ENCODE measurements at regions not wholly inside any gene's neighbourhood (a gene's known extent, or its start where the extent isn't known, plus 50 kb on each side); places are given as distances from the start of the nearest gene placed in this dataset.

DNA sequence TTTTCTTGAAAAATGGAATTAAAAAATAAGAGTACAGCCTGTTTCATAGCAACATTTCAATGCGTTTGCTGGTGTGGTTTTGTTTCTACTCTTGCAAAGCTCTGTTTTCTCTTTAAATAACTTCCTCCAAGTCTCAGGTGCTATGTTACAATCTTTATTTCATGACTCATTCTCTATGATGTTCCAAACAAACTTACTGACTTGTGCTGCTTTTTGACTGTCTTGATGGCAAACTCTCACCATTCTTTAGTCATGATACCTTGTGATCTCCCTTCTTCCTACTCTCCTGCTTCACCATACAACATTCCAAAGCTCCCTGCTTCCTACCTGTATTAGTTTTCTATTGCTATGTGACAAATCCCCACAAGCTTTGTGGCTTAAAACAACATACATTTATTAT is 166.1 kb downstream of the C11orf91 start:
- no peaks in the 10 kb centered on the region for H3K9me3 ChIP-seq
- WGBS: 85% methylated on average over 1 of the region's 1 CpG
- peaks cover 7% of the 10 kb centered on the region for H3K27me3 ChIP-seq
- no peak overlapping the region for H3K27ac ChIP-seq
- TF ChIP-seq EP300 (IDR thresholded peaks at IDR 0.05): no peak
- no peak for TF ChIP-seq POLR2AphosphoS5 (IDR thresholded peaks at IDR 0.05)
- TF ChIP-seq, protein P1, sequence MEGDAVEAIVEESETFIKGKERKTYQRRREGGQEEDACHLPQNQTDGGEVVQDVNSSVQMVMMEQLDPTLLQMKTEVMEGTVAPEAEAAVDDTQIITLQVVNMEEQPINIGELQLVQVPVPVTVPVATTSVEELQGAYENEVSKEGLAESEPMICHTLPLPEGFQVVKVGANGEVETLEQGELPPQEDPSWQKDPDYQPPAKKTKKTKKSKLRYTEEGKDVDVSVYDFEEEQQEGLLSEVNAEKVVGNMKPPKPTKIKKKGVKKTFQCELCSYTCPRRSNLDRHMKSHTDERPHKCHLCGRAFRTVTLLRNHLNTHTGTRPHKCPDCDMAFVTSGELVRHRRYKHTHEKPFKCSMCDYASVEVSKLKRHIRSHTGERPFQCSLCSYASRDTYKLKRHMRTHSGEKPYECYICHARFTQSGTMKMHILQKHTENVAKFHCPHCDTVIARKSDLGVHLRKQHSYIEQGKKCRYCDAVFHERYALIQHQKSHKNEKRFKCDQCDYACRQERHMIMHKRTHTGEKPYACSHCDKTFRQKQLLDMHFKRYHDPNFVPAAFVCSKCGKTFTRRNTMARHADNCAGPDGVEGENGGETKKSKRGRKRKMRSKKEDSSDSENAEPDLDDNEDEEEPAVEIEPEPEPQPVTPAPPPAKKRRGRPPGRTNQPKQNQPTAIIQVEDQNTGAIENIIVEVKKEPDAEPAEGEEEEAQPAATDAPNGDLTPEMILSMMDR (IDR thresholded peaks at IDR 0.05): no peak
- DNase-seq (ENCODE audit: low spot score in 2 of 2): no peak
- H3K4me1 ChIP-seq: no peaks in the 10 kb centered on the region
- no peak overlapping the region for H3K4me3 ChIP-seq
- no peaks in the 10 kb centered on the region for H3K36me3 ChIP-seq

DNA sequence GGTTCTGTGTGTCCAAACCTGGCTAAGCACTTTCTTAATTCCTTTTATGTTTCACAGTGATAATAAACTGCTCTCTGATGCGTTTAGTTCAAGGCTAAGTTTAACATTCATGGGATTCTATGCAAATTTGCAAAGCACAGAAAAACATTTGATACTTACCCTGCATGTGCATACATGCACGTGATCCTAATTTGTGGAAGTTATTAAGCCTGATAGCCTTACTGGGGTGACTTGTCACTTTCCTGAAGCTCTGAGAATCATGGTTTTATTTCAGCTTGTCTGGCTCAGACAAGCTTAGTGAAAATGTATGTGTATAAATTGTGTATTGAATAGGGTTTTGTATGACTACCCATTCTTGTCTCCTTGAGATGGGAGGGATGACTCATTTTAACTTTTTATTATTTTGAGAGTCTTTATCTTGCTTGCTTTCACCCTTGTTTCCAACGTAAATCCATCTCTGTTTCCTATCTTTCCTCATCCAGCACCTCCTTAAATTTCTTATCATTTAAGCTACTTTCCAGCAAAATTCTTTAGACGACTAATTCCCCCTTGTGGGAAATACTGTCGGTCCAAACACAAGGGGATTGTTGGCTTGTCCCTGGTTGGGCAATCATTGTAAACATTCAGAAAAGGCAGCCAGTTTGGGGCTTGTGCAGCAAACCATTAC is 167.1 kb downstream of the C11orf91 start:
- Histone ChIP-seq H3K9me3 (no peaks in the 10 kb centered on the region), H3K27me3 (peaks cover 7% of the 10 kb centered on the region), H3K4me1 (no peaks in the 10 kb centered on the region), H3K4me3 (no peak overlapping the region), H3K27ac (no peak overlapping the region), H3K36me3 (no peaks in the 10 kb centered on the region)
- TF ChIP-seq POLR2A (IDR thresholded peaks at IDR 0.05) (no peak), POLR2AphosphoS5 (IDR thresholded peaks at IDR 0.05) (no peak), EP300 (IDR thresholded peaks at IDR 0.05) (no peak)
- TF ChIP-seq, protein P1 (IDR thresholded peaks at IDR 0.05): no peak
- no peak for DNase-seq (ENCODE audit: low spot score in 2 of 2)
- WGBS: 50% methylated on average over 5 of the region's 5 CpGs

DNA sequence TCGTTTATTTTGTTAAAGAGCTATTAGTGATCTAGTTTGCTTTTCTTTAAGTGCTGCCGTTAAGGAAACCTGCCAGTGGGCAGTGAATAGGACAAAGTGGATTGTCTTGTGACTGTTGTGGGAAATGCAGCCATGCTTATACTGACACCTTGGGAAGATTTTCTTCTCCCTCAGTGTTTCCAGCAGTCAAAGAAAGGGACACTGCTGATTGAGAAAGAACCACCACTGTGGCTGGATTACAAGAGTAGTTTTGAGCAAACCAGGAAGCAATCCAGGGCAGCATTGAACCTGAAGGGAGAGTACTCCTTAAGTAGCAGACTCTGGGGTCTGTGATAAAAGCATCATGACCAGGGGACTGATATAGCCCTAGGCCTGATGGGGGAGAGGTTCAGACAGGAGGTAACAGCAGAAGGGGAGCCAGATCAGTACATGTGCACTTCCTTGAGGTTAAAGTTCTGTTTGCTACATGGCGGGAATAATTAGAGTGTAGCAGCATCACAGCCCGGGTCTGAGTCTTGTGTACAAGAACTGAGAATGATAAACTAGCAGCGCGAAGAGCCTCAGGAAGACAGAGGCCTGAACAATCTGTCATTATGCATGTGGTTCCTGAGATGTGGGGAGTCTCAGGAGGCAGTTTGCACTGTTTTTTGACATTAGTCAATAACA is 167.8 kb downstream of the C11orf91 start:
- peaks cover 7% of the 10 kb centered on the region for H3K27me3 ChIP-seq
- DNase-seq (ENCODE audit: low spot score in 2 of 2): no peak
- TF ChIP-seq, protein P1 (IDR thresholded peaks at IDR 0.05): no peak
- no peak for TF ChIP-seq POLR2AphosphoS5 (IDR thresholded peaks at IDR 0.05)
- TF ChIP-seq POLR2A (IDR thresholded peaks at IDR 0.05): no peak
- TF ChIP-seq EP300 (IDR thresholded peaks at IDR 0.05): no peak
- H3K4me1 ChIP-seq: no peaks in the 10 kb centered on the region
- 70% methylated on average over 6 of the region's 6 CpGs for WGBS
- no peaks in the 10 kb centered on the region for H3K9me3 ChIP-seq
- H3K27ac ChIP-seq: no peak overlapping the region
- no peaks in the 10 kb centered on the region for H3K36me3 ChIP-seq
- H3K4me3 ChIP-seq: no peak overlapping the region

DNA sequence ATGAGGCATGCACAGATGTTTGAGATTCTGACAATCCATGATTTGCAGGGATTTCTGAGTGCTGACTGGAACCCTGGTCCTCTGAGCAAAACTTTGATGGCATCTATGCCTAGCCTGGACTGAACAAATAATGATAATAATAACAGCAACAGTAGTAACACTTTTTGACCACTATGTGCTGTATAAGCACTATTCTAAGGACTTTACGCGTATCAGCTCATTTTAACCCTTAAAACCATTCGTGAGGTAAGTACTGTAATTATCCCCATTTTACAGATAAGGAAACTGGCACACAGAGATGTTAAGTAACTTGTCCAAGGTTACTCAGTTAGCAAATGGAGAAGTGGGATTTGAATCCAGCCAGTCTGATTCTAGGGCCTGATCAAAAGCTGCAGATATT is 168.4 kb downstream of the C11orf91 start:
- H3K36me3 ChIP-seq: no peaks in the 10 kb centered on the region
- TF ChIP-seq POLR2AphosphoS5 (IDR thresholded peaks at IDR 0.05) (no peak), POLR2A (IDR thresholded peaks at IDR 0.05) (no peak), EP300 (IDR thresholded peaks at IDR 0.05) (no peak)
- TF ChIP-seq, protein P1 (IDR thresholded peaks at IDR 0.05): no peak
- H3K27ac ChIP-seq: no peak overlapping the region
- H3K27me3 ChIP-seq: peaks cover 7% of the 10 kb centered on the region
- WGBS: 90% methylated on average over 3 of the region's 3 CpGs
- no peaks in the 10 kb centered on the region for H3K9me3 ChIP-seq
- H3K4me1 ChIP-seq: no peaks in the 10 kb centered on the region
- no peak overlapping the region for H3K4me3 ChIP-seq
- DNase-seq (ENCODE audit: low spot score in 2 of 2): no peak

DNA sequence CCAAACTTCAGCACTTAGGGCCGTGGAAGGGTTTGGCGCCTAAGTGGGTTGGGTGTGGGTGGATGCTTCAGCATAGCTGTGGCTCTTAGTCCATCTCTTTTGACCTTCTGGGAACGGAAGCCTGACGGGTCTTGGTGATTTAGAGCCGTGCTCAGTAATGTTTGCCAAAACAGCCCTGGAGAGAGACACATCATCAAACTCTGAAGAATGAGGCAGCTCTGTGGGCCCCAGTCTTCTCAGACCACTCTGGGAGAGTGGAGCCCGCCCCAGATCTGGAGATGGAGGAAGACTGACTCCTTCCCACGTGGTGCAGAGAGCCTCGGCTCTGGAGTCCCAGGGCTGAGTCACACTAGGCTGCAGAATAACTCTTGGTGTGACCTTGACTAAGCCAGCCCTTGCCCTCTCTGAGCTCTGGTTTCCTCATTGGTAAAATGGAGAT is 168.9 kb downstream of the C11orf91 start:
- Histone ChIP-seq H3K4me3 (no peak overlapping the region), H3K9me3 (no peaks in the 10 kb centered on the region), H3K4me1 (no peaks in the 10 kb centered on the region), H3K36me3 (no peaks in the 10 kb centered on the region), H3K27me3 (peaks cover 4% of the 10 kb centered on the region), H3K27ac (no peak overlapping the region)
- 61% methylated on average over 8 of the region's 8 CpGs for WGBS
- DNase-seq (ENCODE audit: low spot score in 2 of 2): no peak
- no peak for TF ChIP-seq EP300 (IDR thresholded peaks at IDR 0.05)
- TF ChIP-seq POLR2A (IDR thresholded peaks at IDR 0.05): no peak
- TF ChIP-seq, protein P1 (IDR thresholded peaks at IDR 0.05): no peak
- no peak for TF ChIP-seq POLR2AphosphoS5 (IDR thresholded peaks at IDR 0.05)

All from suprapubic skin (tissue), 4 donors.